Activated CD8-positive, alpha-beta T cell treated with anti-CD3 and anti-CD28 coated beads, Interleukin-2, amount 10 ng/mL, durations not matched to agents 7 days and 5 days (primary cell): ENCODE measurements at regions not wholly inside any gene's neighbourhood (a gene's known extent, or its start where the extent isn't known, plus 50 kb on each side); places are given as distances from the start of the nearest gene placed in this dataset.

Experiments
- ATAC-seq: fragments of 150-1000 bp; cut with Tn5 transposase; one replicate; pipeline ENCODE4 v1.10.0; 2021; ENCODE audit warnings: moderate library complexity
- CTCF ChIA-PET: fragments of 350-600 bp; sonication (Branson Sonifier 250); formaldehyde crosslinking; loops from one replicate; lab custom pipeline; 2021; ENCODE audit warnings: antibody characterized with exemption; lab: Charles Lee
- POLR2A ChIA-PET: fragments of 350-600 bp; sonication (Branson Sonifier 250); formaldehyde crosslinking; loops from one replicate; lab custom pipeline; 2021; ENCODE audit warnings: antibody characterized with exemption; lab: Charles Lee
- DNase-seq: peaks from one replicate; pipeline ENCODE4 v3.0.0-alpha.2; 2020
- H3K27ac Mint-ChIP-seq: one replicate; pipeline ENCODE4 v1.8.0; 2021; ENCODE audit warnings: mild to moderate bottlenecking, mixed read lengths
- H3K27me3 Mint-ChIP-seq: one replicate; pipeline ENCODE4 v1.8.0; 2021; ENCODE audit warnings: low read depth, mixed read lengths
- H3K36me3 Mint-ChIP-seq: one replicate; pipeline ENCODE4 v1.8.0; 2021; ENCODE audit warnings: low read depth, mixed read lengths
- H3K4me1 Mint-ChIP-seq: one replicate; pipeline ENCODE4 v1.8.0; 2021; ENCODE audit warnings: low read depth, mixed read lengths
- H3K4me3 Mint-ChIP-seq: one replicate; pipeline ENCODE4 v1.8.0; 2021; ENCODE audit warnings: mild to moderate bottlenecking, mixed read lengths
- H3K9me3 Mint-ChIP-seq: one replicate; pipeline ENCODE4 v1.8.0; 2022; ENCODE audit warnings: mixed read lengths; ENCODE audit not compliant: insufficient read depth

DNA sequence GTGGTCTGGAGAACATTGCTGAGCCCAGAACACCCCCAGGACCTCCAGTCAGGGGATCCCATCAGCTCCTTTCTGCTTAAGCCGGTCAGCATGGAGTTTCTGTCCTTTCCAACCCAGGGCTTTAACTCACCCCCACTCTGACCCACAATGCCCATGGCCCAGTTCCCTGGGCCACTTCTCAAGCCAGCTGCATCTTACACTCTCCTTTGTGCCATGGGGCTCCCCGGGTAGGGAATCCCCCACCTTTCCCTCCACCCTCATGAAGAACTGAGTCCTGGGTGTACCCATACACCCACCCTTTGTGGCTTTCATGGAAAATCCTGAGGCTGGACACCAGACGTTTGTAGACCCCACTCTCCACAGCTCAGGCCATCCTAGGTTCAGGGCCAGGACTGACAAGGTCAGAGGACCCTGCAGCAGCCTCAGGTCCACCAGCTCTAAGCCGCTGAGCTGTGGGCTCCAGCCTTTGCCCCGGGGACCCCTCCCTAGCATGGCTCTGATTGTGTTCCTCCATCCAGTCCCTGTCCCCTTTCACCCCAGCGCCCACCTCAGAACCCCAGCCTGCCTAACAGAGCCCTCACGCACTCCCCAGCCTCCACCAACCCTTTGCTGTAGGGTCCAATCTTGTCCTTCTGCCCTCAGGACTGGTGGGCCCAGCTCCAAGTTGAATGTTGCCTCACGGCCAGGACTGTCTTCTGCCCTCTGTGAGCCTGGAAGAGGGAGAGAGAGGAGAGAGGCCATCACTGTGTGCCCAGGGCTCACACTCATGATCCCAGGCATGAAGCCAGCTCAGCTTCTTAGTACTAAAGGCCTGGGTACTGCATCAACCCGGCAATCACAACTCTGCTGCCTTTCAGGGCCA, 394.8 kb downstream of the MATN1 start:
- no peak for DNase-seq
- ChIA-PET POLR2A (no interaction called here), CTCF (no interaction called here)
- no peak overlapping the region for H3K4me3 Mint-ChIP-seq
- H3K4me1 Mint-ChIP-seq = no peaks in the 10 kb centered on the region
- no peak for ATAC-seq
- H3K36me3 Mint-ChIP-seq = no peaks in the 10 kb centered on the region
- no peaks in the 10 kb centered on the region for H3K9me3 Mint-ChIP-seq
- no peaks in the 10 kb centered on the region for H3K27me3 Mint-ChIP-seq
- no peak overlapping the region for H3K27ac Mint-ChIP-seq

DNA sequence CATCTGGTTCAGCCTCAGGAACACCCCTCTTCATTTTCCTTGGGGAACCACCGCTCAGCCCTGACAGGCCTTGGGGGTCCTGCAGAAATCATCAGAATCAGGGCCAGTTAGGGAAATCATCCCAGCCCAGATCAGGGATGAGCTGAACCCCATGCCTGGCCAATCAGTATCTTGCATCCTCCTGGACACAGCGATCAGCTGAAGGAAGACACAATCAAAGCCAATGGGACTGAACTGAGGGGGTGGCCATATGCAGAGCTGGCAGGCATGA, 395.4 kb downstream of the MATN1 start:
- ChIA-PET POLR2A (no interaction called here), CTCF (no interaction called here)

GRCh38 chr1:30327370-30328099, 395.9 kb downstream of the MATN1 start:
- no peak overlapping the region for H3K4me3 Mint-ChIP-seq
- H3K36me3 Mint-ChIP-seq = no peaks in the 10 kb centered on the region
- H3K27me3 Mint-ChIP-seq = no peaks in the 10 kb centered on the region
- H3K9me3 Mint-ChIP-seq = no peaks in the 10 kb centered on the region
- ATAC-seq = no peak
- no peaks in the 10 kb centered on the region for H3K4me1 Mint-ChIP-seq
- no peak overlapping the region for H3K27ac Mint-ChIP-seq
- no peak for DNase-seq
- ChIA-PET CTCF (no interaction called here), POLR2A (no interaction called here)

More for the DNA sequence above, 395.4 kb downstream of the MATN1 start:
- ATAC-seq (no peak), DNase-seq (no peak)
- no peaks in the 10 kb centered on the region for H3K27me3 Mint-ChIP-seq
- H3K4me3 Mint-ChIP-seq = no peak overlapping the region
- no peaks in the 10 kb centered on the region for H3K4me1 Mint-ChIP-seq
- H3K27ac Mint-ChIP-seq = no peak overlapping the region
- H3K9me3 Mint-ChIP-seq = no peaks in the 10 kb centered on the region
- H3K36me3 Mint-ChIP-seq = no peaks in the 10 kb centered on the region

DNA sequence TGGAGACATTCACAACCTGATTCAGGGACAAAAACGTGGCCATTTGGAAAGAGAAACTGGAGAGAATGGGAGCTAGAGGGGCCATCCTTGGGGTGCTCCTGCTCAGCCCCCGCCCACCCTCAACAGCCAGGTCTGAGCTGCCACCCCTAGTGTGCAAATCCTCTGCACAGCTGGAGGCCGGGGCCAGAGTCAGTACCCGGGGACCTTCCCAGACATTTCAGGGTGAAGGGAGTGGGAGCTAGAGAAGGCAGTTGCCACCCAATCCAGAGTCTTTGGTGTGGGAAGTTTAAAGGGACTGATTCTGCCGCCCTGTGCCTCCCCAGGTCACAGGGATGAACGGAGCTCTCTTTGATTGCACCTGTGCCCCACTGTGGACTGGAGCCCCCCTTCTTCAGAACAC, 397.4 kb downstream of the MATN1 start:
- H3K36me3 Mint-ChIP-seq = no peaks in the 10 kb centered on the region
- H3K27ac Mint-ChIP-seq = no peak overlapping the region
- H3K4me1 Mint-ChIP-seq = no peaks in the 10 kb centered on the region
- H3K9me3 Mint-ChIP-seq = no peaks in the 10 kb centered on the region
- ATAC-seq = no peak
- ChIA-PET POLR2A (no interaction called here), CTCF (no interaction called here)
- DNase-seq = no peak
- H3K27me3 Mint-ChIP-seq = no peaks in the 10 kb centered on the region
- no peak overlapping the region for H3K4me3 Mint-ChIP-seq

DNA sequence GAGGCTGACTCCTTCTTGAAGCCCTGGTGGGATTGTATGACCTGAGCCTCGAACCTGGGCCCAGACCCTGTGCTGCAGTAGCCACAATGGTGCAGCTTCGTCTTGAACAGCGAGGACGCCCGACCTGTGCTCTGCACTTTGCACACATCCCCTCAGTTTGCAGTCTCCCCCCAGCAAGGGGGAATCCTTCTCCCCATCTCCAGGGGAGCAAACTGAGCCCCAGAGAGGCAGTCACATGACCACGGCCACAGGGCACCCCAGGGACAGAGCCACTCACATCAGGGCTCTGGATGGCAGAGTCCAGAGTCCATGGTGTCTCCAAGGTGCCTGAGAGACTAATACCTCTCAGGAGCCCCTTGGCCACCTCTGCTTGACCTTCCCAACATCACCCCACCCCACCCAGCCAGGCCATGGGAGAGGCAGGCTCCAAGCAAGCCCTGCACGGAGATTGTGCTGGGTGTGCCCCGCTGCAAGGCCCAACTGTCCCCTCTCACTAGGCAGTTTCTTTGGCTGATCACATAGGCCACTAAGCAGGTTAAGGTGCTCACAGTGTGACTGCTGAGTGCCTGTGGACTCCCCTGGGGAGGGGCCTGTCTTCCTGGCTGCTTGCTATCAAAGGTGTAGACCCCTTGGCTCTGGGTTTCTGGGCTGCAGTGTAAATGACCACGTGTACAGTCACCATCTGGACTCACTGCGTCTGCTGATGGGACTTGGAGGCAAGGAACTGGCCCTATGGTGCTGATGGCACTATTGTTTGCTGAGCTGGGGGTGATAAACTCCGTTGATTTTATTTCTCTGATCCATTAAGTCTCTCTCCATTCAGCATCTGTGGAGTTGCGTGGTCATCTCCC, 398.1 kb downstream of the MATN1 start:
- CTCF ChIA-PET = no interaction called here
- H3K36me3 Mint-ChIP-seq = no peaks in the 10 kb centered on the region
- H3K27me3 Mint-ChIP-seq = no peaks in the 10 kb centered on the region

DNA sequence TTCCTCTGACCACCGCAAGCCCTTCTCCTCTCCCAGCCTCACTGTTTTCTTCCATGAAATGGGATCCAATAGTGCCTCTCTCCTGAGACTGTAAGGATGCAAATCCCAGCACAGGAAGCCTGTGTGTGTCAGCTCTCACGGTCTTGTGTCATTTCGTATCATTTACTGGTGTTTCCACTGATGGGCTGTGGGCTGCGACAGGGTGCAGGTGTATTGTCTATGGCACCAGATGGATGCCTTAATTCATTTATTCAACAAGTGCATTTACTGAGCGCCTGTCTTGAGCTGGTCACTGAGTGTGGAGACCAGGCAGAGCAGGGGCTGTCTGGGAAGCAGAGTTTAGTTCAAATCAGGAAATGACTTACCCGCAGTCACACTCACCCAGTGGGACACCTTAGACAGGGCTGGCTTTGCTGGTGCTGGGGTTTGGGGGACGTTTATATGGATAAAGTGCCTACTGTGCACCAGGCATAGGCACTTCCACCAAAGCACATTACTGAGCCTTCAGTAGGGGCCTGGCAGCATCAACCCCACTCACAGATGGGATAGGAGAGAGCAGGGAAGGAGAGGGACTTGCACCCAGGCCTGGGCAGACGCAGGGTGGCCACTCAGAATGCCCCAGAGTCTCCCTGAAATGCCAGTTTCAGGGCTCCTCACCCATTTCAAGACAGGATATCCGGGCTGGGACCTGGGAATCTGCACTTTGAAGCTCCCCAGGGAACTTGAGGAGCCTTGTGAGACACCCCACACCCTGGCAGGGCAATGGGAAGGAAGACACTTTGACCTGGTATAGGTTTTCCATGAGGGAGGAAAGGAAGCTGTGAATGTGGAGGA, 398.9 kb downstream of the MATN1 start:
- Mint-ChIP-seq H3K27ac (no peak overlapping the region), H3K9me3 (no peaks in the 10 kb centered on the region), H3K4me3 (no peak overlapping the region), H3K4me1 (no peaks in the 10 kb centered on the region), H3K27me3 (no peaks in the 10 kb centered on the region), H3K36me3 (no peaks in the 10 kb centered on the region)
- POLR2A ChIA-PET = no interaction called here
- CTCF ChIA-PET = no interaction called here
- no peak for ATAC-seq
- DNase-seq = no peak

More for the DNA sequence above, 398.1 kb downstream of the MATN1 start:
- H3K4me1 Mint-ChIP-seq = no peaks in the 10 kb centered on the region
- POLR2A ChIA-PET = no interaction called here
- DNase-seq (no peak), ATAC-seq (no peak)
- H3K4me3 Mint-ChIP-seq = no peak overlapping the region
- no peaks in the 10 kb centered on the region for H3K9me3 Mint-ChIP-seq
- H3K27ac Mint-ChIP-seq = no peak overlapping the region

- Mint-ChIP-seq H3K36me3 (no peaks in the 10 kb centered on the region), H3K27ac (no peak overlapping the region), H3K4me3 (no peak overlapping the region), H3K27me3 (no peaks in the 10 kb centered on the region), H3K4me1 (no peaks in the 10 kb centered on the region), H3K9me3 (no peaks in the 10 kb centered on the region)
- ChIA-PET POLR2A (no interaction called here), CTCF (no interaction called here)
- DNase-seq (no peak), ATAC-seq (no peak)
These were observed 399.5 kb downstream of the MATN1 start for GRCh38 chr1:30323841-30324240.

DNA sequence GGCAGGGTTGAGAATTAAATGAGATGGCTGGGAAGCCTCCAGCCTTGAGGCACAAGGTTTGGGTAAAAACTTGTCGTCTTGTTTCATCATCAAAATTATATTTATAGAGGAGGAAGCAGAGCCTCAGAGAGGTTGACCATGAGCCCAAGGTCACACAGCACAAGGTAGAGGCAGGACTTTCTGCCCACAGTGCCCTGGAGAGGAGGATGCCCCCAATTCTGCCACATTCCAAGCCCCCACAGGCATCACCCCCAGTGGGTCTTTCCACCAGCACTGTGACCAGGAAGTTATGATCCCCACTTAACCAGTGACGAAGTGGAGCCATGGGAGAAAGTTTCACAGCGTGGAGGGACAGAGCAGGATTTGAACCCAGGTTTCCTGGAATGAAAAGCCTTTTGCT, 400.0 kb downstream of the MATN1 start:
- DNase-seq = no peak
- H3K27ac Mint-ChIP-seq = no peak overlapping the region
- H3K36me3 Mint-ChIP-seq = no peaks in the 10 kb centered on the region
- POLR2A ChIA-PET = no interaction called here
- H3K9me3 Mint-ChIP-seq = no peaks in the 10 kb centered on the region
- no peak for ATAC-seq
- H3K4me3 Mint-ChIP-seq = no peak overlapping the region
- no peaks in the 10 kb centered on the region for H3K4me1 Mint-ChIP-seq
- CTCF ChIA-PET = no interaction called here
- H3K27me3 Mint-ChIP-seq = no peaks in the 10 kb centered on the region

GRCh38 chr1:30322859-30323257, 400.5 kb downstream of the MATN1 start:
- DNase-seq = no peak
- no peak overlapping the region for H3K27ac Mint-ChIP-seq
- no peaks in the 10 kb centered on the region for H3K36me3 Mint-ChIP-seq
- no peaks in the 10 kb centered on the region for H3K9me3 Mint-ChIP-seq
- no peak for ATAC-seq
- no peaks in the 10 kb centered on the region for H3K4me1 Mint-ChIP-seq
- ChIA-PET POLR2A (no interaction called here), CTCF (no interaction called here)
- H3K27me3 Mint-ChIP-seq = no peaks in the 10 kb centered on the region
- no peak overlapping the region for H3K4me3 Mint-ChIP-seq

DNA sequence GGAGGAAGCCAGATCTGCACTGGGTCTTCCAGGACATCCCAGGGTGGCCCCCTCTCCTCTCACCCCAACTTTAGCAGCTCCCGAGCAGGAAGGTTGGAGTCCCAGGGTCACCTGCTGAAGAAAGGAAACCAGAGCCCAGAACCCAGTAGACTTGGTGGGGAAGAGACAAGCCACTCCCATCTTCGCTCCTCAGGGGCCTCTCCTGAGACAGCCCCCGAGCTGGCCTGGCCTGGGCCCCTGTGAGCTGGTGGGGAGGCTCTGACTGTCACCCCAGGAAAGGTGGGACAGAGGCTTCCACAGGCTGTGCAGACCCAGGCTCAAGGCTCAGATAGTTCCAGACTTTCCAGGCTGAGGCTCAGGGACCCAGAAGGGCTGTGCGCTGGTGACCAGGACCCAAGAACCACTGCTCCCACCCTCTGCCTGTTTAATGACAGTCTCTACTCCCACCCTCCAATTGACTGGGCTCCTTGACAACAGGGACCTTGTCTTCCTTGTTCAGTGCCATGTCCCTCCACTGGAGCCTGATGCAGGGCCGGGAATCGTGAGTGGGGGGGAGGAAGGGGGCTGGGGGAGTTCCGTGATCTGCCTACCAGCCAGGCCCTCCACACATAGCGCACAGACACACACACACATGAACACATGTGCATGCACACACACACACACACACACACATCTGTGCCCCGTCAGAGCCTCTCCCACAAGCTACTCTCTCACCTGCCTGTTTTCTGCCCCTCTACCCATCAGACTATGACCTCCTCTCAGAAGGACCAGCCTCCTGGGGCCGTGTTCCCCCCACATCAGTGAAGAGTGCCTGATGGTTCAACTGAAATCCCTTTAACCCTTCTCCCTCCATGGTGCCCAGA, 401.2 kb downstream of the MATN1 start:
- Mint-ChIP-seq H3K9me3 (no peaks in the 10 kb centered on the region), H3K27ac (no peak overlapping the region), H3K36me3 (no peaks in the 10 kb centered on the region), H3K27me3 (no peaks in the 10 kb centered on the region), H3K4me3 (no peak overlapping the region), H3K4me1 (no peaks in the 10 kb centered on the region)
- ATAC-seq = no peak
- no peak for DNase-seq
- POLR2A ChIA-PET = no interaction called here
- CTCF ChIA-PET = no interaction called here
